GM19468 (cell line): ENCODE measurements at regions not wholly inside any gene's neighbourhood (a gene's known extent, or its start where the extent isn't known, plus 50 kb on each side); places are given as distances from the start of the nearest gene placed in this dataset.
"Not testable (repeated sequence)": the region's sequence is repeated elsewhere in the genome, so short reads cannot be mapped to it uniquely, and the experiment has no call there.

Experiments used
- ATAC-seq: cut with Tn5 transposase; IDR thresholded peaks from one replicate; pipeline ENCODE4 v1.9.1; 2021; ENCODE audit warnings: mild to moderate bottlenecking, moderate library complexity, moderate number of reproducible peaks; ENCODE audit not compliant: unreplicated experiment; ENCODE audit errors: extremely low read depth

- no peak for ATAC-seq
Measured at GRCh38 chr10:22158426-22158825, 59.4 kb downstream of the EBLN1 start.

- ATAC-seq: no peak
Measured at GRCh38 chr10:22156750-22157149, 61.1 kb downstream of the EBLN1 start.

GRCh38 chr10:22152403-22152802 lies 65.4 kb downstream of the EBLN1 start:
- no peak for ATAC-seq

- no peak for ATAC-seq
Measured at GRCh38 chr10:22150842-22151241, 67.0 kb downstream of the EBLN1 start.

- ATAC-seq: no peak
Measured at GRCh38 chr10:22148961-22149360, 68.9 kb downstream of the EBLN1 start.

GRCh38 chr10:22145873-22146272 lies 71.9 kb downstream of the EBLN1 start:
- ATAC-seq: not testable (repeated sequence)

- ATAC-seq: no peak
Measured at GRCh38 chr10:22137542-22137941, 80.3 kb downstream of the EBLN1 start.

GRCh38 chr10:22135591-22135990 lies 82.2 kb downstream of the EBLN1 start:
- no peak for ATAC-seq

- ATAC-seq: peak; percentile 32
Measured at GRCh38 chr10:22133749-22134624, 83.8 kb downstream of the EBLN1 start.

- ATAC-seq: not testable (repeated sequence)
Measured at GRCh38 chr10:22130824-22131223, 87.0 kb downstream of the EBLN1 start.

GRCh38 chr10:22129612-22130011 lies 88.2 kb downstream of the EBLN1 start:
- not testable (repeated sequence) for ATAC-seq

- not testable (repeated sequence) for ATAC-seq
Measured at GRCh38 chr10:22121181-22121580, 96.6 kb downstream of the EBLN1 start.

GRCh38 chr10:22120072-22120471 lies 97.7 kb downstream of the EBLN1 start:
- not testable (repeated sequence) for ATAC-seq

GRCh38 chr10:22119575-22119974 lies 98.2 kb downstream of the EBLN1 start:
- not testable (repeated sequence) for ATAC-seq

GRCh38 chr10:22111705-22112104 lies 106.1 kb downstream of the EBLN1 start:
- ATAC-seq: no peak

- no peak for ATAC-seq
Measured at GRCh38 chr10:22111260-22111659, 106.6 kb downstream of the EBLN1 start.

GRCh38 chr10:22110761-22111160 lies 107.1 kb downstream of the EBLN1 start:
- no peak for ATAC-seq

- no peak for ATAC-seq
Measured at GRCh38 chr10:22105270-22105669, 101.7 kb upstream of the DNAJC1 start.

- ATAC-seq: peak; percentile 52
Measured at GRCh38 chr10:22103701-22104470, 100.4 kb upstream of the DNAJC1 start.

- ATAC-seq: no peak
Measured at GRCh38 chr10:22097696-22098095, 94.2 kb upstream of the DNAJC1 start.

GRCh38 chr10:22091260-22091659 lies 87.7 kb upstream of the DNAJC1 start:
- ATAC-seq: not testable (repeated sequence)
